ENCODE measurements at regions not wholly inside any gene's neighbourhood (a gene's known extent, or its start where the extent isn't known, plus 50 kb on each side); places are given as distances from the start of the nearest gene placed in this dataset.

- no peak for DNase-seq (ENCODE audit: low read depth)
Observed at GRCh38 chr9:117860849-117861248, 156.6 kb downstream of the TLR4 start.

- no peak for DNase-seq (ENCODE audit: low read depth)
Observed at GRCh38 chr9:117864385-117865057, 160.3 kb downstream of the TLR4 start.

- no peak for DNase-seq (ENCODE audit: low read depth)
Observed at GRCh38 chr9:117868594-117868993, 164.4 kb downstream of the TLR4 start.

DNA sequence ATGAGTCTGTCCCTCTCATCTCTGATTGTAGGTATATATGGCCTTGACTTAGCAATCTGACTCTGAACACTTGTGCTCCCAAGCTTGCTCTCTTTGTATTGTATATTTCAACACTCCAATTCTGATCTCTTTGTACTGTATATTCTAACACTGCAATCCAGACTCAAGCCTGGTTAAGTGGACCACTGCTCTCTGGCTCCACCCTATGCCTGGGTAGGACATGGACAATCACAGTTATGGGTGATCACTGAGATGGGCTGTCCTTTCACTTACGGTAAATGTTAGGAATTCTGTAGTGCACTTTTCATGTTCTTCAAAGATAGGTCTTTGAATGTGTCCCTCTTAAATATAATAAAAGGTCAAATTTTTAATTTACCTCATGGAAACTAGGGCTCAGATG lies 165.1 kb downstream of the TLR4 start:
- DNase-seq (ENCODE audit: low read depth) = no peak

DNA sequence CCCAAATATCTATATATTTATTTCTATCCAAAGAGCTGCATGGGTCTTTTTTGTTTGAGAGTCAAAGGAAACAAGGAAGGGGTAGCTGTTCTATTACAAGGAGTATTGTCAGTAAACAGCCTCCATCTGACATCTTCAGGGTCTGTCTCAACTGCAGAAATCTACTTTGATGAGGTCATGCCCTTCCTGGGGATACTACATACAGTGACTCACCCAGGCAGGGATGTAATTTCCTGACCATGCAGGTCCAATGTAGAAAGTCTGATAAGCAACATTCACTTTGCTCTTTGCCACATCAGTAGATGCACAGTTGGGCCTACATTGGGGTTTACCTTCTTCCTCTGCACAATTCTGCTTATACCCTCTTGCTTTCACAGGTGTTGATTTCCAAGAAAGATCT lies 165.5 kb downstream of the TLR4 start:
- no peak for DNase-seq (ENCODE audit: low read depth)

DNA sequence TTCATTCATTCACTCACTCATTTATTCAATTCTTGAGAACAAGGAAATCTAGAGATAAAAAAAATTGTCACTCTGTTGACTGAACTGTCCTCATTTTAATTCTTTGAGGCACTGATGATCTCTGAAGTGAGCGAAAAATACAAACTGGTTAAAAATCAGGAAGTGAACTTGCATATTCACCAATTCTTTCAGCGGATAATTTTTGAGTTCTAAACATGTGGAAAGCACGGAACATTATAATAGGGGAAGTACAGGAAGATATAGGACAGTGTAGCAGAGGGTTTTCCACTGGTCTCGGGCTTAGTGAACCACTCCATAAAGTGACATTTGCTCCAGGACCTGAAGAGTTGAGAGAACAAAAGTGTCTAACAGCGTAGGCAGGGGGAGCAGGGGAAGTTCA lies 169.5 kb downstream of the TLR4 start:
- DNase-seq (ENCODE audit: low read depth) = no peak

- DNase-seq (ENCODE audit: low read depth) = no peak
Observed at GRCh38 chr9:117875886-117876285, 171.7 kb downstream of the TLR4 start.

GRCh38 chr9:117882171-117882570 lies 178.0 kb downstream of the TLR4 start:
- DNase-seq (ENCODE audit: low read depth) = no peak

GRCh38 chr9:117886616-117887015 lies 182.4 kb downstream of the TLR4 start:
- no peak for DNase-seq (ENCODE audit: low read depth)

DNA sequence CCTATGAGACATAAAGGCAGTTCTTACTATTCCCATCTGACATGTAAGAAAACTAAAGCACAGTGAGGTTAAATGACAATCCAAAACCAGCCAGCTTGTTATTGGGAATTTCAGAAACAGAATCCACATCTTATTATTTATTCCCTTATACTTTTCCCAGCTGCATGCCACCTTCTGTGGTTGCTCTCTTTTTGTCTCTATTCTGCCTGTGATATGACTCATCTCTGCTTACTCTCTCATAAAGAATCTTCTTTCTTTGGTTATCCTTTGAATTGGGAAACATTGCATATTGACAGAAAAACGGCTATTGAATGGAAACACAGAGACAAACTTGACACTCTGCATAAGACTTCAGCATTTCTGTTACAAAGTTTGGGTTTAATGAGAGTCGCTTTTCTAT lies 183.2 kb downstream of the TLR4 start:
- no peak for DNase-seq (ENCODE audit: low read depth)

- no peak for DNase-seq (ENCODE audit: low read depth)
Observed at GRCh38 chr9:117887941-117888340, 183.7 kb downstream of the TLR4 start.

GRCh38 chr9:117903453-117903852 lies 199.2 kb downstream of the TLR4 start:
- DNase-seq (ENCODE audit: low read depth) = no peak

GRCh38 chr9:117906763-117907162 lies 202.6 kb downstream of the TLR4 start:
- no peak for DNase-seq (ENCODE audit: low read depth)

- no peak for DNase-seq (ENCODE audit: low read depth)
Observed at GRCh38 chr9:117907420-117907819, 203.2 kb downstream of the TLR4 start.

DNA sequence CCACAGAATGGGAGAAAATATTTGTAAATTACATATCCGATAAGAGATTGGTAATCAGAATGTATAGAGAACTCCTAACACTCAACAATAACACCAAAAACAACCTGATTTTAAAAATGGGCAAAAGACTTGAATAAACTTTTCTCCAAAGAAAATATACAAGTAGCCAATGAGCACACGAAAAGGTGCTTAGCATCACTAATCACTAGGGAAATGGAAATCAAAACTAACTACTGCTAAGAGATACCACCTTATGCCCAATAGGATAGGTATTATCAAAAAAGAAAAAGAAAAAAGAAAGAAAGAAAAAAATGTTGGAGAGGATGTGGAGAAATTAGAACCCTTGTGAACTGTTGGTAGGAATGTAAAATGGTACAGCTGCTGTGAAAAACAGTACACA lies 212.1 kb downstream of the TLR4 start:
- DNase-seq (ENCODE audit: low read depth) = no peak

- no peak for DNase-seq (ENCODE audit: low read depth)
Observed at GRCh38 chr9:117917873-117918272, 213.7 kb downstream of the TLR4 start.

DNA sequence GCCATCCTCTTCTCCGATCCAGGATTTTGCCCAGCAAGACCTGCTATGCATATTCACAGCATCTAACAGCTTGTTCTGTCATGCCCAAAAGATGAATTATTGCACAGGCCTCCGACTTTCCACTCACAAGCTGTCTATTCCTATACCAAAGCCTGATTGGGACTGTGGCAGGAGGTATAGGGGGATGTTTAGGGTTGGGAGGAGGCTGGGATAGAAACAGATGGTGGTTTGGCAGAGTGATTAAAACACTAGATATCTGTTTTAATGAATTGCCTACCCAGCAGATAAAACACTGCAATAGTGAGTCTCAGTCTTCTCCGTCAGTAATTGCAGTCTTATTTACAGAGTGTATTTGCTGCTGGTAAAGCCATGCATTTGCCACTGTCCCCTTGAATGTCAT lies 215.3 kb downstream of the TLR4 start:
- DNase-seq (ENCODE audit: low read depth) = no peak

GRCh38 chr9:117926031-117926658 lies 221.9 kb downstream of the TLR4 start:
- DNase-seq (ENCODE audit: low read depth) = peak; percentile 40

DNA sequence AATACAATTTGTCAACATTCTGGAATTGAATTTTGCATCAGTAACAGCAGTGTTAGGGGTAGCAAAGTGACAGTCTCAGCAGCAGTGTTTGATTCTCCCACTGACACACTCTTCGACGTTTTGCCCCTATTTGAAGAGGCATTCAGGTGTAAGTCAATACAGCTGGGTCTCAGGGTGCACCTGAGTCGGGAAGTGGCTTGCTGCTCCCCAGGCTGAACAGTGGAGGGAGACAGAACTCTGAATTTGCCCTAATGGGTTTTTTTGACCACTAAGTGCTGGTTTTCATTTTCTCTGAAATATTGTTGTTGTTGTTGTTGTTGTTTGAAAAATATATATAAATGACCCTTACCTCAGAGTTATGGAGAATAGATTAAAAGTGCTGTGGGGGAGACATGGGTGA lies 223.2 kb downstream of the TLR4 start:
- no peak for DNase-seq (ENCODE audit: low read depth)

GRCh38 chr9:117929868-117930267 lies 225.7 kb downstream of the TLR4 start:
- DNase-seq (ENCODE audit: low read depth) = peak; percentile 68

DNA sequence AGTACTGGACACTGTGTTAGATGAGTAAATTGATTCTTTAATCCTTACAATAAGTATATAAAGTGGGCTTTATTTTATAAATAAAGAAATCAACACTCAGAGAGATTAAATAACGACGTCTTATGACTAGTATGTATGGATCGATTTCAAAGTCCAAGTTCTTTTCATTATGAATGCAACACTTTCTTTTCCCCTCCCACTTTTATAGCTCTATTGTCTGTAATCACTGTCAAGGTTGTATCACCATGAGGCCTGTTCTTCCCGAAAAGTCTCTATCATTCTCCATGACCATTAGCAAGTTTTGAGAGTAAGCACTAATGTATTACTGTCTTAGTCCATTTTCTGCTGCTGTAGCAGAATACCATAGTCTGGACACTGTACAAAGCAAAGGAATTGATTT lies 228.4 kb downstream of the TLR4 start:
- no peak for DNase-seq (ENCODE audit: low read depth)

DNA sequence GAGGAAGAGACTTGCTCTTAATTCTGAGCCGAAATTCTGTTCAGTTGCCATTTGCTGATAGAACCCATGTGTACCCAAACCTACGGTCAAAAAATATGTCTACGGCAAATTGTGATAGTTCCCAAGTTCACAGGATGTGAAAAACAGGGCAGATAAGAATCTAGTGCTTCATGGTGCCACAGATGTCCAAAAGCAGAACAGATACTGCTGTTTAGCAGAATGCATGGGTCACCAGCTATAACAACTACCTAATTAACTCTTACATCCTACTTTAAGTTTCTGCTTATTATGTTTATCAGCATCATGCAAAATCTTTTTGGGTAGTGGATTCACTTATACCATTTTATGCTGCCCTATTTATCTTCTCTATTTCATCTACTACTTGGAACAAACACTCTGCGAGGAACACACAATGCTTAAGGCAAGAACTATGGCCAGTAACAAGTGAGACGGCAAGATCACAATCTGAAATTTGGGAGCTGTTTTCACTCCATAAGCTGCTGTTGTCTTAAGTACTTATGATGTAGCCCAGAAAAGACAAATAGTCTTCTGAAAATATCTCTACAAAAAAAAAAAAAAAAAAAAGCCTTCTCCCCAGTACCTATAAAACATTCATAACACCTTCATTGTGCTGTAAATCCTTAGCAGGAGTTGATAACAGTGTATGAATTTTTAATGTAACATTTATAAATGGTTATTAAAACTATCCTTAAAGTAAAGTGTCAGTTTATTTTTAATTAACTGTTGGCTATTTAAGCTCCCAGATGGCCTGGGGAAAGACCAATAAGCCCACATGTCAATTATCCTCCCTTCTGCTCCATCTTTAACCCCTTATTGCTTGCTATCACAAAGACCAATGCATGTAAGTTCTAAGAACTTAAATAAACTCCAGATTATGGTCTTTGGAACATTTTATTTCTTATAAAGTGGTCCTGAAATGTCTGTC lies 232.3 kb downstream of the TLR4 start:
- no peak for DNase-seq (ENCODE audit: low read depth)

DNA sequence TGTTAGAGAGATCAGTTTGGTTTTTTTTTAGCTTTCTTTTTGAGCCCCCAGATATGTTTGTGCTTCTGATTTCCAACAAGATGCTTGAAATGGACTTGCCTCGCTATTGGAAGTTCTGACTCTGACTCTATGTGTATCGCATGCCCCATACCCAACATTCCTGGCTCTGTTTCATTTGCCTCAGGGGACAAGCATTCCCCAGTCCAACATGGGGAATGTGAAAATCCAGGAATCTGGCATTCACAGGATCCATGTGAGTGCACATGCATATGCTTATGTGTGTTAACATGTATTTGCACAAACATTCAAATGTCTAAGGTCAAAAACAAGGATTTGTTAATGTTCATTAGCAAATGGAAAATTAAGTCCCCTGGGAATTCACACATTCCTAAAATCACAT lies 233.9 kb downstream of the TLR4 start:
- no peak for DNase-seq (ENCODE audit: low read depth)

Measured in HS-27A (cell line).